ENCODE measurements at regions not wholly inside any gene's neighbourhood (a gene's known extent, or its start where the extent isn't known, plus 50 kb on each side); places are given as distances from the start of the nearest gene placed in this dataset.

DNA sequence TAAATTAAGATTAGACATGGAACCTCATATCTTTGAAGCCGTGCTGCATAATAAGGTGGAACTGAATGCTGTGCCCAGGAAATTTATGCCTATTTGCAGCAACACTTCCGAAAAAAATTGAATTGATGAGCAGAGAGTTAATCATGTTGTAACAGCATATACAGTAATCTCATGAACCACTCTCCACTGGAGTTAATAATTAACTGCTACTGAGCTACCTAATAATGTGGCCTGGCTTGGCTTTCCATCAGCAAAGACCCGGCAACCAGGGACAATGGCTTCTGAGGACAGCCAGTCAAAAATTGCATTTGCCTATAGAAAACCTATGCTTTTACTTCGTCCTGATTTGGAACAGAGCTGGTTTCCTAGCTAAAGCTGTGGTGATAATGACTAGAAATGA lies 63.8 kb upstream of the GATB start:
- TF ChIP-seq, protein P1, sequence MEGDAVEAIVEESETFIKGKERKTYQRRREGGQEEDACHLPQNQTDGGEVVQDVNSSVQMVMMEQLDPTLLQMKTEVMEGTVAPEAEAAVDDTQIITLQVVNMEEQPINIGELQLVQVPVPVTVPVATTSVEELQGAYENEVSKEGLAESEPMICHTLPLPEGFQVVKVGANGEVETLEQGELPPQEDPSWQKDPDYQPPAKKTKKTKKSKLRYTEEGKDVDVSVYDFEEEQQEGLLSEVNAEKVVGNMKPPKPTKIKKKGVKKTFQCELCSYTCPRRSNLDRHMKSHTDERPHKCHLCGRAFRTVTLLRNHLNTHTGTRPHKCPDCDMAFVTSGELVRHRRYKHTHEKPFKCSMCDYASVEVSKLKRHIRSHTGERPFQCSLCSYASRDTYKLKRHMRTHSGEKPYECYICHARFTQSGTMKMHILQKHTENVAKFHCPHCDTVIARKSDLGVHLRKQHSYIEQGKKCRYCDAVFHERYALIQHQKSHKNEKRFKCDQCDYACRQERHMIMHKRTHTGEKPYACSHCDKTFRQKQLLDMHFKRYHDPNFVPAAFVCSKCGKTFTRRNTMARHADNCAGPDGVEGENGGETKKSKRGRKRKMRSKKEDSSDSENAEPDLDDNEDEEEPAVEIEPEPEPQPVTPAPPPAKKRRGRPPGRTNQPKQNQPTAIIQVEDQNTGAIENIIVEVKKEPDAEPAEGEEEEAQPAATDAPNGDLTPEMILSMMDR (IDR thresholded peaks at IDR 0.05) = no peak
- no peak for TF ChIP-seq EZH2 (IDR thresholded peaks at IDR 0.05; ENCODE audit: borderline replicate concordance, insufficient read depth, low read depth, low read length, poor library complexity, severe bottlenecking)

Measured in B cell (primary cell).